MM.1S (cell line): ENCODE measurements at regions not wholly inside any gene's neighbourhood (a gene's known extent, or its start where the extent isn't known, plus 50 kb on each side); places are given as distances from the start of the nearest gene placed in this dataset.

Experiments used
- DNase-seq: peaks from one replicate; pipeline ENCODE4 v3.0.0-alpha.2; 2015
- H2AFZ ChIP-seq: fragments of 300-600 bp; sonication (generic); 2 replicates; pipeline ENCODE4 v1.6.0; 2016; ENCODE audit warnings: antibody characterized with exemption, low read length
- H3F3A ChIP-seq: fragments of 300-600 bp; sonication (generic); 2 replicates; pipeline ENCODE4 v1.6.1; 2016; ENCODE audit warnings: mild to moderate bottlenecking, antibody characterized with exemption, low read length, moderate library complexity, mixed read lengths; ENCODE audit not compliant: insufficient read depth
- H3K27ac ChIP-seq: fragments of 300-600 bp; sonication (generic); 2 replicates; pipeline ENCODE4 v1.5.1; 2016; ENCODE audit warnings: mild to moderate bottlenecking, low read length
- H3K27me3 ChIP-seq: fragments of 300-600 bp; sonication (generic); replicated peaks from 2 replicates; pipeline ENCODE4 v1.6.0; 2016; ENCODE audit warnings: low read length; ENCODE audit not compliant: insufficient read depth
- H3K36me3 ChIP-seq: fragments of 300-600 bp; sonication (generic); replicated peaks from 2 replicates; pipeline ENCODE4 v1.6.1; 2016; ENCODE audit warnings: mild to moderate bottlenecking, low read length, mixed read lengths; ENCODE audit not compliant: insufficient read depth
- H3K4me1 ChIP-seq: fragments of 300-600 bp; sonication (generic); 2 replicates; pipeline ENCODE4 v1.6.1; 2016; ENCODE audit warnings: low read length, mixed read lengths
- H3K4me2 ChIP-seq: fragments of 300-600 bp; sonication (generic); 2 replicates; pipeline ENCODE4 v1.6.0; 2016; ENCODE audit warnings: low read depth, low read length
- H3K4me3 ChIP-seq: fragments of 300-600 bp; sonication (generic); 2 replicates; pipeline ENCODE4 v1.5.1; 2016; ENCODE audit warnings: low read length, mixed read lengths
- H3K79me2 ChIP-seq: fragments of 300-600 bp; sonication (generic); 2 replicates; pipeline ENCODE4 v1.6.1; 2016; ENCODE audit warnings: mixed run types, low read length, mixed read lengths
- H3K9ac ChIP-seq: fragments of 300-600 bp; sonication (generic); 2 replicates; pipeline ENCODE4 v1.6.1; 2016; ENCODE audit warnings: low read length, mixed read lengths
- H3K9me2 ChIP-seq: fragments of 300-600 bp; sonication (generic); replicated peaks from 2 replicates; pipeline ENCODE4 v1.6.1; 2016; ENCODE audit warnings: mild to moderate bottlenecking, low read length, mixed read lengths; ENCODE audit not compliant: insufficient read depth
- H3K9me3 ChIP-seq: fragments of 300-600 bp; sonication (generic); replicated peaks from 2 replicates; pipeline ENCODE4 v1.6.1; 2016; ENCODE audit warnings: mild to moderate bottlenecking, low read length, mixed read lengths; ENCODE audit not compliant: insufficient read depth
- H4K20me1 ChIP-seq: fragments of 300-600 bp; sonication (generic); 2 replicates; pipeline ENCODE4 v1.6.1; 2016; ENCODE audit warnings: mild to moderate bottlenecking, low read length, moderate library complexity, mixed read lengths; ENCODE audit not compliant: insufficient read depth
- EZH2 ChIP-seq: fragments of 300-600 bp; sonication (generic); optimal IDR thresholded peaks from 2 replicates; pipeline ENCODE3; 2017; ENCODE audit warnings: low read depth, mild to moderate bottlenecking, antibody characterized with exemption, low read length, mixed read lengths
- EZH2phosphoT487 ChIP-seq: fragments of 300-600 bp; sonication (generic); IDR thresholded peaks from 2 replicates; pipeline ENCODE4 v1.6.1; 2018; ENCODE audit warnings: antibody characterized with exemption, low read length
- TF ChIP-seq, protein P1 (sequence below): fragments of 300-600 bp; sonication (generic); IDR thresholded peaks from 2 replicates; pipeline ENCODE4 v1.5.1; 2016; ENCODE audit warnings: antibody characterized with exemption, low read length, mixed read lengths

- DNase-seq: no peak
- Histone ChIP-seq H4K20me1 (no peaks in the 10 kb centered on the region), H3K27ac (no peak overlapping the region), H3K4me3 (no peak overlapping the region), H2AFZ (no peak overlapping the region), H3K4me1 (no peaks in the 10 kb centered on the region), H3K79me2 (no peaks in the 10 kb centered on the region), H3K9me2 (no peaks in the 10 kb centered on the region), H3K4me2 (no peak overlapping the region), H3K9ac (no peak overlapping the region), H3K27me3 (no peaks in the 10 kb centered on the region), H3K9me3 (no peaks in the 10 kb centered on the region), H3K36me3 (no peaks in the 10 kb centered on the region), H3F3A (no peaks in the 10 kb centered on the region)
- no peak for TF ChIP-seq EZH2
Observed at GRCh38 chr14:56036353-56036752, 81.9 kb upstream of the PELI2 start.

- no peaks in the 10 kb centered on the region for H3K9me2 ChIP-seq
- no peaks in the 10 kb centered on the region for H3K36me3 ChIP-seq
- H3F3A ChIP-seq: no peaks in the 10 kb centered on the region
- no peak overlapping the region for H3K4me3 ChIP-seq
- H3K79me2 ChIP-seq: no peaks in the 10 kb centered on the region
- H4K20me1 ChIP-seq: no peaks in the 10 kb centered on the region
- no peak for DNase-seq
- H3K4me1 ChIP-seq: no peaks in the 10 kb centered on the region
- no peak overlapping the region for H2AFZ ChIP-seq
- TF ChIP-seq EZH2 (no peak), EZH2phosphoT487 (no peak)
- TF ChIP-seq, protein P1, sequence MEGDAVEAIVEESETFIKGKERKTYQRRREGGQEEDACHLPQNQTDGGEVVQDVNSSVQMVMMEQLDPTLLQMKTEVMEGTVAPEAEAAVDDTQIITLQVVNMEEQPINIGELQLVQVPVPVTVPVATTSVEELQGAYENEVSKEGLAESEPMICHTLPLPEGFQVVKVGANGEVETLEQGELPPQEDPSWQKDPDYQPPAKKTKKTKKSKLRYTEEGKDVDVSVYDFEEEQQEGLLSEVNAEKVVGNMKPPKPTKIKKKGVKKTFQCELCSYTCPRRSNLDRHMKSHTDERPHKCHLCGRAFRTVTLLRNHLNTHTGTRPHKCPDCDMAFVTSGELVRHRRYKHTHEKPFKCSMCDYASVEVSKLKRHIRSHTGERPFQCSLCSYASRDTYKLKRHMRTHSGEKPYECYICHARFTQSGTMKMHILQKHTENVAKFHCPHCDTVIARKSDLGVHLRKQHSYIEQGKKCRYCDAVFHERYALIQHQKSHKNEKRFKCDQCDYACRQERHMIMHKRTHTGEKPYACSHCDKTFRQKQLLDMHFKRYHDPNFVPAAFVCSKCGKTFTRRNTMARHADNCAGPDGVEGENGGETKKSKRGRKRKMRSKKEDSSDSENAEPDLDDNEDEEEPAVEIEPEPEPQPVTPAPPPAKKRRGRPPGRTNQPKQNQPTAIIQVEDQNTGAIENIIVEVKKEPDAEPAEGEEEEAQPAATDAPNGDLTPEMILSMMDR: no peak
- H3K27me3 ChIP-seq: no peaks in the 10 kb centered on the region
- H3K9me3 ChIP-seq: no peaks in the 10 kb centered on the region
- H3K4me2 ChIP-seq: no peak overlapping the region
- no peak overlapping the region for H3K27ac ChIP-seq
- H3K9ac ChIP-seq: no peak overlapping the region
Observed at GRCh38 chr14:56040121-56040520, 78.1 kb upstream of the PELI2 start.

GRCh38 chr14:56044196-56044595, 74.0 kb upstream of the PELI2 start:
- no peaks in the 10 kb centered on the region for H3K27me3 ChIP-seq

GRCh38 chr14:56046546-56046945, 71.7 kb upstream of the PELI2 start:
- Histone ChIP-seq H3K36me3 (no peaks in the 10 kb centered on the region), H2AFZ (no peak overlapping the region), H3K4me3 (no peak overlapping the region), H3K9me2 (no peaks in the 10 kb centered on the region), H3K27me3 (no peaks in the 10 kb centered on the region), H3K4me1 (no peaks in the 10 kb centered on the region), H3K79me2 (no peaks in the 10 kb centered on the region), H3K27ac (no peak overlapping the region), H3F3A (no peaks in the 10 kb centered on the region), H4K20me1 (no peaks in the 10 kb centered on the region), H3K9me3 (no peaks in the 10 kb centered on the region), H3K4me2 (no peak overlapping the region), H3K9ac (no peak overlapping the region)
- TF ChIP-seq EZH2phosphoT487: no peak
- TF ChIP-seq, protein P1: no peak
- no peak for TF ChIP-seq EZH2
- DNase-seq: no peak

More at GRCh38 chr14:56044196-56044595, 74.0 kb upstream of the PELI2 start:
- Histone ChIP-seq H3K4me2 (no peak overlapping the region), H3K36me3 (no peaks in the 10 kb centered on the region), H4K20me1 (no peaks in the 10 kb centered on the region), H3K79me2 (no peaks in the 10 kb centered on the region), H3K4me3 (no peak overlapping the region), H3K4me1 (no peaks in the 10 kb centered on the region), H3K9me2 (no peaks in the 10 kb centered on the region), H3K27ac (no peak overlapping the region), H3K9me3 (no peaks in the 10 kb centered on the region), H2AFZ (no peak overlapping the region), H3K9ac (no peak overlapping the region), H3F3A (no peaks in the 10 kb centered on the region)
- TF ChIP-seq EZH2: no peak
- TF ChIP-seq, protein P1: no peak
- TF ChIP-seq EZH2phosphoT487: no peak
- DNase-seq: no peak
